ENCODE measurements at regions not wholly inside any gene's neighbourhood (a gene's known extent, or its start where the extent isn't known, plus 50 kb on each side); places are given as distances from the start of the nearest gene placed in this dataset.

GRCh38 chrY:8426433-8426832, 910.8 kb upstream of the TSPY4 start:
- no peak overlapping the region for H3K27ac Mint-ChIP-seq
- no peak overlapping the region for H3K4me2 ChIP-seq
- H3K4me3 Mint-ChIP-seq: no peak overlapping the region
- H3F3A ChIP-seq (replicated peaks; ENCODE audit: low read depth): no peaks in the 10 kb centered on the region
- no peaks in the 10 kb centered on the region for H3K27me3 Mint-ChIP-seq (ENCODE audit: insufficient read depth, low read depth, poor library complexity)
- H3K27me3 ChIP-seq (ENCODE audit: insufficient read depth): no peaks in the 10 kb centered on the region
- no peaks in the 10 kb centered on the region for H3K4me1 ChIP-seq (ENCODE audit: insufficient read depth)
- H2AFZ ChIP-seq: no peak overlapping the region
- H3K36me3 ChIP-seq (ENCODE audit: insufficient read depth): no peaks in the 10 kb centered on the region
- H3K27ac ChIP-seq (ENCODE audit: low read depth): no peak overlapping the region
- H3K4me3 ChIP-seq: no peak overlapping the region
- TF ChIP-seq, protein P1, sequence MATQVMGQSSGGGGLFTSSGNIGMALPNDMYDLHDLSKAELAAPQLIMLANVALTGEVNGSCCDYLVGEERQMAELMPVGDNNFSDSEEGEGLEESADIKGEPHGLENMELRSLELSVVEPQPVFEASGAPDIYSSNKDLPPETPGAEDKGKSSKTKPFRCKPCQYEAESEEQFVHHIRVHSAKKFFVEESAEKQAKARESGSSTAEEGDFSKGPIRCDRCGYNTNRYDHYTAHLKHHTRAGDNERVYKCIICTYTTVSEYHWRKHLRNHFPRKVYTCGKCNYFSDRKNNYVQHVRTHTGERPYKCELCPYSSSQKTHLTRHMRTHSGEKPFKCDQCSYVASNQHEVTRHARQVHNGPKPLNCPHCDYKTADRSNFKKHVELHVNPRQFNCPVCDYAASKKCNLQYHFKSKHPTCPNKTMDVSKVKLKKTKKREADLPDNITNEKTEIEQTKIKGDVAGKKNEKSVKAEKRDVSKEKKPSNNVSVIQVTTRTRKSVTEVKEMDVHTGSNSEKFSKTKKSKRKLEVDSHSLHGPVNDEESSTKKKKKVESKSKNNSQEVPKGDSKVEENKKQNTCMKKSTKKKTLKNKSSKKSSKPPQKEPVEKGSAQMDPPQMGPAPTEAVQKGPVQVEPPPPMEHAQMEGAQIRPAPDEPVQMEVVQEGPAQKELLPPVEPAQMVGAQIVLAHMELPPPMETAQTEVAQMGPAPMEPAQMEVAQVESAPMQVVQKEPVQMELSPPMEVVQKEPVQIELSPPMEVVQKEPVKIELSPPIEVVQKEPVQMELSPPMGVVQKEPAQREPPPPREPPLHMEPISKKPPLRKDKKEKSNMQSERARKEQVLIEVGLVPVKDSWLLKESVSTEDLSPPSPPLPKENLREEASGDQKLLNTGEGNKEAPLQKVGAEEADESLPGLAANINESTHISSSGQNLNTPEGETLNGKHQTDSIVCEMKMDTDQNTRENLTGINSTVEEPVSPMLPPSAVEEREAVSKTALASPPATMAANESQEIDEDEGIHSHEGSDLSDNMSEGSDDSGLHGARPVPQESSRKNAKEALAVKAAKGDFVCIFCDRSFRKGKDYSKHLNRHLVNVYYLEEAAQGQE (IDR thresholded peaks at IDR 0.05; ENCODE audit: unreplicated experiment): no peak
- TF ChIP-seq JUNB (IDR thresholded peaks at IDR 0.05; ENCODE audit: unreplicated experiment): no peak
- TF ChIP-seq, protein P2, sequence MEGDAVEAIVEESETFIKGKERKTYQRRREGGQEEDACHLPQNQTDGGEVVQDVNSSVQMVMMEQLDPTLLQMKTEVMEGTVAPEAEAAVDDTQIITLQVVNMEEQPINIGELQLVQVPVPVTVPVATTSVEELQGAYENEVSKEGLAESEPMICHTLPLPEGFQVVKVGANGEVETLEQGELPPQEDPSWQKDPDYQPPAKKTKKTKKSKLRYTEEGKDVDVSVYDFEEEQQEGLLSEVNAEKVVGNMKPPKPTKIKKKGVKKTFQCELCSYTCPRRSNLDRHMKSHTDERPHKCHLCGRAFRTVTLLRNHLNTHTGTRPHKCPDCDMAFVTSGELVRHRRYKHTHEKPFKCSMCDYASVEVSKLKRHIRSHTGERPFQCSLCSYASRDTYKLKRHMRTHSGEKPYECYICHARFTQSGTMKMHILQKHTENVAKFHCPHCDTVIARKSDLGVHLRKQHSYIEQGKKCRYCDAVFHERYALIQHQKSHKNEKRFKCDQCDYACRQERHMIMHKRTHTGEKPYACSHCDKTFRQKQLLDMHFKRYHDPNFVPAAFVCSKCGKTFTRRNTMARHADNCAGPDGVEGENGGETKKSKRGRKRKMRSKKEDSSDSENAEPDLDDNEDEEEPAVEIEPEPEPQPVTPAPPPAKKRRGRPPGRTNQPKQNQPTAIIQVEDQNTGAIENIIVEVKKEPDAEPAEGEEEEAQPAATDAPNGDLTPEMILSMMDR (conservative IDR thresholded peaks at IDR 0.05; ENCODE audit: low read depth in 2 of 2): no peak
- ATAC-seq (no peak), DNase-seq (ENCODE audit: low spot score) (no peak)
- H3K79me2 ChIP-seq (replicated peaks; ENCODE audit: insufficient read depth): no peaks in the 10 kb centered on the region
- no peaks in the 10 kb centered on the region for H3K4me1 Mint-ChIP-seq
- peaks cover 80% of the 10 kb centered on the region for H3K9me3 Mint-ChIP-seq
- H4K20me1 ChIP-seq (replicated peaks; ENCODE audit: insufficient read depth): no peaks in the 10 kb centered on the region
- no peaks in the 10 kb centered on the region; the same call in 2 of the 3 replicates for H3K36me3 Mint-ChIP-seq (ENCODE audit: low read depth)
- H3K9me2 ChIP-seq (ENCODE audit: insufficient read depth): no peaks in the 10 kb centered on the region

DNA sequence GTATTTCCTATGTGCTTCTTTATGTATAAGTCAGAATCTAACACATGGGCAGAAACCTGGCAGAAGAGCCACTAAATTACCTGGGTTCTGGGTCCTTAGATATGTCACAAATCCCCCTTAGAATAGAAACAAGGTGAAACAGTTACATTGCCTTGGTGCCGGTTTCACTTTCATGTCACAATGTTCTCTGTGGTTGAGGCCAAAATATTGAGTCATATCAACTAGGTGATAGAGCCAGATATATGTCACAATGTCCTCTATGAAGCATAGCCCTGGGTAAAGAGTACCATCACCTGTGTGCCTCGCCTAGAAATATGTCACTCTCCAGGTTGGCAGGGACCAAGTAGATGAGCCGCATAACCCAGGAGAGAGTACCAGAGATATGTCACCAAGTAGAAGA, 899.8 kb upstream of the TSPY4 start:
- no peaks in the 10 kb centered on the region for H3K27me3 Mint-ChIP-seq (ENCODE audit: insufficient read depth, low read depth, poor library complexity)
- H3K4me3 Mint-ChIP-seq: no peak overlapping the region
- H3K36me3 ChIP-seq (ENCODE audit: insufficient read depth): no peaks in the 10 kb centered on the region
- ATAC-seq (no peak), DNase-seq (ENCODE audit: low spot score) (no peak)
- no peak overlapping the region for H3K27ac ChIP-seq (ENCODE audit: low read depth)
- no peaks in the 10 kb centered on the region for H3K27me3 ChIP-seq (ENCODE audit: insufficient read depth)
- no peaks in the 10 kb centered on the region for H3K9me2 ChIP-seq (ENCODE audit: insufficient read depth)
- H3K79me2 ChIP-seq (replicated peaks; ENCODE audit: insufficient read depth): no peaks in the 10 kb centered on the region
- H2AFZ ChIP-seq: no peak overlapping the region
- peaks cover 75% of the 10 kb centered on the region for H3K9me3 Mint-ChIP-seq
- H3K4me3 ChIP-seq: no peak overlapping the region
- H3K27ac Mint-ChIP-seq: no peak overlapping the region
- no peaks in the 10 kb centered on the region for H3F3A ChIP-seq (replicated peaks; ENCODE audit: low read depth)
- no peaks in the 10 kb centered on the region for H3K36me3 Mint-ChIP-seq (ENCODE audit: low read depth)
- no peaks in the 10 kb centered on the region for H3K4me1 ChIP-seq (ENCODE audit: insufficient read depth)
- no peaks in the 10 kb centered on the region for H3K4me1 Mint-ChIP-seq
- no peaks in the 10 kb centered on the region for H4K20me1 ChIP-seq (replicated peaks; ENCODE audit: insufficient read depth)
- no peak overlapping the region for H3K4me2 ChIP-seq
- TF ChIP-seq POLR2AphosphoS5 (IDR thresholded peaks at IDR 0.05; ENCODE audit: low read depth): no peak
- TF ChIP-seq NANOG (IDR thresholded peaks at IDR 0.05; ENCODE audit: borderline replicate concordance): no peak
- TF ChIP-seq, protein P2 (conservative IDR thresholded peaks at IDR 0.05; ENCODE audit: low read depth in 2 of 2): no peak
- no peak for TF ChIP-seq ZNF114 (CRISPR knock-in tag; IDR thresholded peaks at IDR 0.05)
- no peak for TF ChIP-seq ETS1 (IDR thresholded peaks at IDR 0.05)
- TF ChIP-seq ZNF331 (CRISPR knock-in tag; IDR thresholded peaks at IDR 0.05; ENCODE audit: low read depth): no peak
- TF ChIP-seq EZH2 (IDR thresholded peaks at IDR 0.05; ENCODE audit: low read depth, unreplicated experiment): no peak
- no peak for TF ChIP-seq EZH2phosphoT487 (IDR thresholded peaks at IDR 0.05; ENCODE audit: unreplicated experiment)
- no peak for TF ChIP-seq STAT1 (IDR thresholded peaks at IDR 0.05; ENCODE audit: unreplicated experiment)
- TF ChIP-seq, protein P1 (IDR thresholded peaks at IDR 0.05; ENCODE audit: unreplicated experiment): no peak
